ACHN (cell line): ENCODE measurements at regions not wholly inside any gene's neighbourhood (a gene's known extent, or its start where the extent isn't known, plus 50 kb on each side); places are given as distances from the start of the nearest gene placed in this dataset.

Experiments
- DNase-seq: peaks from one replicate; pipeline ENCODE4 v3.0.0-alpha.2; 2015
- in situ Hi-C: cut with HindIII; loops from 2 replicates; pipeline ENCODE4 v1.10.0; 2017; ENCODE audit warnings: low sequenced_read_pairs, low pct_ligation_motif_present, low pct_unique_long_range_greater_than_20kb

DNA sequence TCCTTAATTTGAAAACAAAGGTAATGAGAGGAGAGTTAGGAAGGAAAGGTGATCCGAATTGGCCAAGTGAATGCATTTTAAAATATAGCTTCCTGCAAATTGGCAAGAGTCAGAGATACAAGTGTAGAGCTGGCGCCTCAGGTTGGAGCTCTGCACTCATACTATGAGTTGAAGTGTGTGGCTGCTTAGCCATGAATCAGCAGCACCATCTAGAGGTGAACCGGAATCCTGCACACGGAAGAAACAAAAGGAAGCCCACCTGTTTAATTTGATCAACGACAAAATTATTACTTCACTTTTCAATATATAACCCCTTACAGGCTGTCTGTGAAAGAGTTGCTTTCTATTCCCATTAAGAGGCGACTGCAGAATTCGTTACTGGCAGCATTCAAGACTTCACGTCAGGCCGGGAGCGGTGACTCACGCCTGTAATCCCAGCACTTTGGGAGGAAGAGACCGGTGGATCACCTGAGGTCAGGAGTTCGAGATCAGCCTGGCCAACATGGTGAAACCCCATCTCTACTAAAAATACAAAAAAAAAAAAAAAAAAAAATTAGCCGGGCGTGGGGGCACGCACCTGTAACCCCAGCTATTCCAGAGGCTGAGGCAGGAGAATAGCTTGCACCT lies 1253.7 kb upstream of the CDH8 start:
- in situ Hi-C loops = no loop called here
- peak; percentile 73 for DNase-seq

DNA sequence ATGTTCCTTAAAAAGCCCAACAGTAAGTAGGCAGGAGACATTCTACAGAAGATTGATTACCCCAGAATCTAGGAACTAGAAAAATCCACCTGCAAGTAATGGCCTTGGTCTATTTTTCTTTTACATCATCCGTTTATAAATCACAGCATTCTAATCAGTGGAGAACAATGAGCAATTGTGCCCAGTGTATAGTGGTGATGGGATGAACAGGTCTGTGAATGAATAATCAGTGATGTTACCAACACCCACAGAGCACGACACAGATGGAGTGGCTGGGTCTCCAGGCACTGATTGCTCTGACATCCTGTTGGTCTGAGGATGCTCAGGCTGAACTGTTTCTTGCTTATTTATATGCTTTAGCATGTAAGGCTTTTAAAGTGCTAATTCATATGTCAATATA lies 1251.2 kb upstream of the CDH8 start:
- in situ Hi-C loops = no loop called here
- no peak for DNase-seq

GRCh38 chr16:63283721-63284120 lies 1247.5 kb upstream of the CDH8 start:
- no peak for DNase-seq
- in situ Hi-C loops = no loop called here

GRCh38 chr16:63244631-63245030 lies 1208.4 kb upstream of the CDH8 start:
- no peak for DNase-seq
- in situ Hi-C loops = no loop called here

- DNase-seq = no peak
- in situ Hi-C loops = no loop called here
Measured at GRCh38 chr16:63241497-63242028, 1205.3 kb upstream of the CDH8 start.

- no peak for DNase-seq
- in situ Hi-C loops = no loop called here
Measured at GRCh38 chr16:63239065-63239570, 1202.9 kb upstream of the CDH8 start.

DNA sequence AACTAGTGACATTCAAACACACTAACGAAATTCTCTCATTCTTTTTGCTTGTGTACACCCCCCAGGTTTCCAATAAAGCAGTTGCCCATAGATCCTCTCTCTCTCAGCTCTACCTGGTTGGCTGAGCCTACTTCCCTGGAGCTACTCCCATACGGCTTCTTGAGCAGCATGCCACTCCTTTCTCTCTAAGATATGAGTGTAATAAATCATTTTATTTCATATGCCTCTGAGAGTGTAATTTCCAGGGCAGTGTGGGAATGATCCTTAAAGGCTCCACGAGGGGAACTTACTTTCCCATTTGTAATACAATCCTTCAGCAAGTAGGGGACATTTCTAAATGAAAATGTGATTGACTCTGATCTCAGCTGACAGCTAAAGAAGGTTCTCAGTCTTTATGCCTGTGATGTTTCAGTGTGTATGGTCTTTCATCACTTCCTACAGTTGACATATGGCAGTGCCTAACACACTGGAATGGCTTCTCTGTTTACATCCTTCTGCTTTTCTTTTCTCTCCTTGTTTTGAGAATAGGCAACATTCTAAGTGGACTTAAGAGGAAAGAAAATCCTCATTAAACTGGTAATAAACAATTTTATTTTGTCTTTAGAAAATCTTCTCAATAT lies 1194.3 kb upstream of the CDH8 start:
- no peak for DNase-seq
- in situ Hi-C loops = no loop called here

DNA sequence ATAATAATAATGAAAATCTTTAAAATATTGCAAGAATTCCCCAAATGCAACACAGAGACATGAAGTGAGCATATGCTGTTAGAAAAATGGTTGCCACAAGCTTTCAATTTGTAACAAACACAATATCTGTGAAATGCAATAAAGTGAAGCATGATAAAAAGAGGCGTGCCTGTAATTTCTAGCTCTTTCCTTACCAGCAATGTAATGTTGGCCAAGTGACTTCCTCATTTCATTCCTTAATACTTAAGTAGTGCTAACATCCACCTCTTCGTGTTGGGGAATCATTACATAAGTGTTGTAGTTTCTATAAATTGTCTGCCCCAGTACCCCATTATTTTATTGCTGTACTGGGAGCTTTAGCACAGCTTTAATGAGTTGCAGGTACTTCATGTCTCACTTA lies 1192.0 kb upstream of the CDH8 start:
- DNase-seq = no peak
- in situ Hi-C loops = no loop called here

- no peak for DNase-seq
- in situ Hi-C loops = no loop called here
Measured at GRCh38 chr16:63223851-63224250, 1187.6 kb upstream of the CDH8 start.

- no peak for DNase-seq
Measured at GRCh38 chr16:63216696-63217423, 1180.6 kb upstream of the CDH8 start.

DNA sequence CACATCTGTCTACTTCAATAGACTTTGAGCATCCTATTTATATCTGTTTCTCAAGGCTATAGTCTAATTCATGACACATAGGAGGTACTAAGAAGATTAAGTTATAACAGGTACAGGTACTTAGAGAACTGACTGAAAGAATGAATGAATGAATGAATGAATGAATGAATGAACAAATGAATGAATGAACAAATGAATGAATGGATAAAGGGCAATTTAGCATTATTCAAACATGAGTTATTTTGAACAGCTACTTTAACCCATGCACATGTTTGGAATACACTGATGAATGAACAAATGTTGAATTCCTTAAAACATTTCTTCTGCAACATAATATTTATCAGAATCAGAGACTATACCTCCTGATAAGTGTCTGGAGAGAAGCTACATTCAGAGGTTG lies 1165.6 kb upstream of the CDH8 start:
- in situ Hi-C loops = no loop called here
- no peak for DNase-seq

More at GRCh38 chr16:63216696-63217423, 1180.6 kb upstream of the CDH8 start:
- in situ Hi-C loops = no loop called here

GRCh38 chr16:63200940-63201339 lies 1164.7 kb upstream of the CDH8 start:
- in situ Hi-C loops = no loop called here
- no peak for DNase-seq

GRCh38 chr16:63195336-63195735 lies 1159.1 kb upstream of the CDH8 start:
- in situ Hi-C loops = no loop called here
- no peak for DNase-seq

DNA sequence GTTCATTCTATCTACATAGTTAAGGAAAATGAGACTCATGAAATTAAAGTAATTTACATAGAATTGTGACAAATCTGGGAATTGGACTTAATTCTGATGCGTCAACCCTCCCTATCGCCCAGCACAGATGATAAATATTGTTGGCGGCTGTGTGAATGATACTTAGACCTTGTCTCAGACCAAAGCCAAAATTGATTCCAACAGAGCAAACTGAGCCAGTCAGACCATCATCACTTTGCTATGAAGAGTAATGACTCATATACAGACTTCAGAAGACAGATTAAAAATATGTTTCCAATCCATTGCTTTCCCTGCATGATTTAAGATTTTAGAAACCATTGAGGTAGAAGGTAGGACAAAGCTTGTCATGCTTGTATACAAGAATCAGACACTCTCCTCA lies 1156.7 kb upstream of the CDH8 start:
- in situ Hi-C loops = no loop called here
- DNase-seq = peak; percentile 7

- peak; percentile 69 for DNase-seq
- in situ Hi-C loops = no loop called here
Measured at GRCh38 chr16:63188086-63188771, 1152.0 kb upstream of the CDH8 start.

DNA sequence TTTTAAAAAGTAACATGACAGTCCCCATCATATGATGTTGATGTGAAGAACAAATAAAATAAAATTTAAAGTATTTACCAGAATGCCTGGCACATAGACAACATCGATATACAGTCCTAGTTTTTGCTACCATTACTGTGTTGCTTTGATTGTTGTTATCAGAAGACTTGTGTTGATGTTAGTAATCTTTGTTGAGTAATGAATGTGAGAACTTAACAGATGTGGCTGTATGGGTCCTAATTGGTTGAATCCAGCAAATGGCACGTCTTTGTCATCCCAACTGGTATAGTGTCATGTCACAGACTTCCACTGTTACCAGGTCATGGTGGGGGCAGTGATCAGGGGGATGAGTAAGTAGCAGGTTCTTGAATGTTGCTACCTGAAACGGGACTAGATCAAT lies 1151.4 kb upstream of the CDH8 start:
- no peak for DNase-seq

DNA sequence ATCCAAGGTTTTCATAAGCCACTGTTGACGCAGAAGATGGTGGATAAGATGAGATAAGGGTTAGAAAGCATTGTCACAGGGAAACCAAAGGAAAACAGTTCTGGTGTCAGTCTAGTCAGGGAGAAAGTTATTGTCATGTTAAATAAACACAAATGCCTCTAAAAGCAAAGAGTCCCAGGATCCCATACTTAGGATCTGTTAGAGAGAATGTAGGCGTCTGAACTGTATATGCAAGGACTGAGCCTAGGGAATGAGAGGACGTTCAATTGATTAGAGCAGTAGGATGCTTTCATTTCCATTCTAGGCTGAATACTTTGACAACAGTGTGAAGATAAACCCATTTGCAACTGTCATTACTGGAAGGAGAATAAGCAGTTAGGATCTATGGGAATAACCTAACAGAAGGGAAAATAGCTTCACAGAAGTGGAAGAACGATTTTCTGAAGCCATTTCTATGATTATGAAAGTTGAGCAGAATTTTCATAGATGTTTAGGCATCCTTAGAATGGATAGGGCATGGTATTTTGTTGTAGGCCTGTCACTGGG lies 1149.1 kb upstream of the CDH8 start:
- in situ Hi-C loops = no loop called here

More for the DNA sequence above, 1151.4 kb upstream of the CDH8 start:
- in situ Hi-C loops = no loop called here

DNA sequence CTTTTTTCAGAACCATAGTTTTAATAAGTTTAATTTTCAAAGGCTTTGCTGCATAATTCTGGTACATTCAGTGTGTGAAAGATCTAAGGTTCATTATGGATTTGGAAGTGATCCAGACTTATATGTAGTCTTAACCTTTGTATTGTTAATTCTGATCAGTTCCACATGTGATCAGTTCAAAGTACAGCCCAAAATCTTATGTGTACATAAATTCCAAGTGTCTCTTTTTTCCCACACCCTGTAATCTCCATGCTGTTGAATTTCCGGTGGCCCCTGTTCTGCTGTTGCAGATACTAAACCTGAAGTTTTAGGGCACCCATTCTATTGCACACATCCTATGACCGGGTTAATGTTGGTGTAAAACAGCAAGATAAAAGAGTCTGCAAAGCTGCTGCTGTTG lies 1147.5 kb upstream of the CDH8 start:
- in situ Hi-C loops = no loop called here
- no peak for DNase-seq

More for the DNA sequence above, 1149.1 kb upstream of the CDH8 start:
- no peak for DNase-seq

- no peak for DNase-seq
- in situ Hi-C loops = no loop called here
Measured at GRCh38 chr16:63175313-63175712, 1139.1 kb upstream of the CDH8 start.
